ENCODE measurements at regions not wholly inside any gene's neighbourhood (a gene's known extent, or its start where the extent isn't known, plus 50 kb on each side); places are given as distances from the start of the nearest gene placed in this dataset.
"Not testable (repeated sequence)": the region's sequence is repeated elsewhere in the genome, so short reads cannot be mapped to it uniquely, and the experiment has no call there.

- DNase-seq, result no peak
Measured at GRCh38 chrX:137882960-137883359, 317.0 kb downstream of the ZIC3 start.

GRCh38 chrX:137884813-137885212 is 318.9 kb downstream of the ZIC3 start:
- DNase-seq, result not testable (repeated sequence)

- no peak for DNase-seq
Measured at GRCh38 chrX:137891431-137891830, 325.5 kb downstream of the ZIC3 start.

- no peak for DNase-seq
Measured at GRCh38 chrX:137896123-137896522, 330.2 kb downstream of the ZIC3 start.

- peak in 1 of 3 experiments; percentile 56 for DNase-seq
Measured at GRCh38 chrX:137915466-137915865, 349.5 kb downstream of the ZIC3 start.

- DNase-seq, result peak in 2 of 3 experiments; percentile 41 to 74
Measured at GRCh38 chrX:137916090-137916746, 350.3 kb downstream of the ZIC3 start.

- DNase-seq, result peak in 2 of 3 experiments; percentile 30 to 81
Measured at GRCh38 chrX:137926090-137926489, 360.2 kb downstream of the ZIC3 start.

GRCh38 chrX:137929951-137930350 is 364.0 kb downstream of the ZIC3 start:
- DNase-seq, result no peak

GRCh38 chrX:137930533-137930932 is 364.6 kb downstream of the ZIC3 start:
- peak in 1 of 3 experiments; percentile 25 for DNase-seq

GRCh38 chrX:137934214-137934613 is 368.3 kb downstream of the ZIC3 start:
- DNase-seq, result not testable (repeated sequence)

GRCh38 chrX:137934887-137935286 is 369.0 kb downstream of the ZIC3 start:
- DNase-seq, result not testable (repeated sequence)

GRCh38 chrX:137945470-137945869 is 379.5 kb downstream of the ZIC3 start:
- DNase-seq, result peak in 2 of 3 experiments; percentile 61 to 92

- DNase-seq, result no peak
Measured at GRCh38 chrX:137969191-137969590, 403.3 kb downstream of the ZIC3 start.

GRCh38 chrX:137982472-137983172 is 416.7 kb downstream of the ZIC3 start:
- peak in 1 of 3 experiments; percentile 72 for DNase-seq

- DNase-seq, result peak in 2 of 3 experiments; percentile 22 to 77
Measured at GRCh38 chrX:137988470-137988869, 422.5 kb downstream of the ZIC3 start.

GRCh38 chrX:137998619-137999018 is 432.7 kb downstream of the ZIC3 start:
- DNase-seq, result peak in 1 of 3 experiments; percentile 45

- no peak for DNase-seq
Measured at GRCh38 chrX:137999071-137999470, 433.1 kb downstream of the ZIC3 start.

- DNase-seq, result no peak
Measured at GRCh38 chrX:137999552-137999951, 433.6 kb downstream of the ZIC3 start.

- DNase-seq, result no peak
Measured at GRCh38 chrX:138001226-138001625, 435.3 kb downstream of the ZIC3 start.

GRCh38 chrX:138006180-138006579 is 440.3 kb downstream of the ZIC3 start:
- DNase-seq, result peak in 1 of 3 experiments; percentile 61

- DNase-seq, result no peak
Measured at GRCh38 chrX:138008281-138008680, 442.4 kb downstream of the ZIC3 start.

- no peak for DNase-seq
Measured at GRCh38 chrX:138011468-138011867, 445.5 kb downstream of the ZIC3 start.

- DNase-seq, result no peak
Measured at GRCh38 chrX:138014577-138014976, 448.6 kb downstream of the ZIC3 start.

GRCh38 chrX:138018145-138018799 is 452.3 kb downstream of the ZIC3 start:
- peak in 2 of 3 experiments; percentile 31 to 71 for DNase-seq

All from NCI-H1417 (cell line).